Liver (tissue), 8 donors: ENCODE measurements at regions not wholly inside any gene's neighbourhood (a gene's known extent, or its start where the extent isn't known, plus 50 kb on each side); places are given as distances from the start of the nearest gene placed in this dataset.

Experiments used
- DNase-seq: peaks from one replicate; pipeline ENCODE4 v3.0.0-alpha.2; 2017; ENCODE audit warnings: low spot score
- H3K27ac ChIP-seq, 2 donors: one replicate each; pipeline ENCODE4 v1.7.0; 2013; ENCODE audit warnings: inconsistent platforms in 2 of 2, low read length in 2 of 2, control low read depth in 1 of 2, low read depth in 1 of 2, mild to moderate bottlenecking in 1 of 2
- H3K27me3 ChIP-seq, 4 donors: one replicate each; pipeline versions ENCODE4 v1.6.1 to v1.7.0; 2013; ENCODE audit warnings: low read length in 3 of 4, inconsistent platforms in 1 of 4, mild to moderate bottlenecking in 1 of 4, moderate library complexity in 1 of 4; ENCODE audit not compliant: control insufficient read depth in 4 of 4, insufficient read depth in 4 of 4
- H3K36me3 ChIP-seq, 4 donors: one replicate each; pipeline versions ENCODE4 v1.6.1 to v1.7.0; 2013; ENCODE audit warnings: low read length in 3 of 4, mild to moderate bottlenecking in 3 of 4, low read depth in 1 of 4, moderate library complexity in 1 of 4; ENCODE audit not compliant: control insufficient read depth in 4 of 4, insufficient read depth in 3 of 4
- H3K4me1 ChIP-seq, 4 donors: one replicate each; pipeline versions ENCODE4 v1.6.1 to v1.7.0; 2013; ENCODE audit warnings: low read length in 3 of 4, mild to moderate bottlenecking in 3 of 4, moderate library complexity in 1 of 4; ENCODE audit not compliant: control insufficient read depth in 4 of 4, insufficient read depth in 4 of 4
- H3K4me3 ChIP-seq, 3 donors: one replicate each; pipeline versions ENCODE4 v1.6.1 to v1.7.0; 2013; ENCODE audit warnings: low read length in 3 of 3, control low read depth in 1 of 3, low read depth in 1 of 3, mild to moderate bottlenecking in 1 of 3
- H3K9ac ChIP-seq, 2 donors: one replicate each; pipeline ENCODE4 v1.7.0; 2013; ENCODE audit warnings: low read length in 2 of 2, mild to moderate bottlenecking in 2 of 2, moderate library complexity in 2 of 2, control low read depth in 1 of 2, low read depth in 1 of 2
- H3K9me3 ChIP-seq, 4 donors: one replicate each; pipeline versions ENCODE4 v1.6.1 to v1.7.0; 2013; ENCODE audit warnings: low read length in 3 of 4; ENCODE audit not compliant: control insufficient read depth in 4 of 4
- ATF3 ChIP-seq: IDR thresholded peaks from 2 replicates; pipeline ENCODE4 v1.6.1; 2016; ENCODE audit warnings: antibody characterized with exemption
- CTCF ChIP-seq: fragments of 150-350 bp; IDR thresholded peaks from 2 replicates; pipeline ENCODE4 v1.5.1; 2017; ENCODE audit warnings: improper control_type of control experiment, low read depth, low read length; ENCODE audit not compliant: missing input control
- EGR1 ChIP-seq, 2 donors: IDR thresholded peaks; 2 replicates each; pipeline ENCODE4 v1.6.1; 2016 to 2018; ENCODE audit warnings: antibody characterized with exemption in 2 of 2, low read depth in 2 of 2
- FOXA1 ChIP-seq: IDR thresholded peaks from 2 replicates; pipeline ENCODE4 v1.6.1; 2016; ENCODE audit warnings: antibody characterized with exemption
- FOXA2 ChIP-seq: IDR thresholded peaks from 2 replicates; pipeline ENCODE4 v1.6.1; 2016; ENCODE audit warnings: antibody characterized with exemption
- GABPA ChIP-seq, 2 donors: IDR thresholded peaks in 1 of 2; conservative IDR thresholded peaks in 1 of 2; 2 replicates each; pipeline ENCODE4 v1.6.1; 2016; ENCODE audit warnings: antibody characterized with exemption in 2 of 2, mild to moderate bottlenecking in 1 of 2, moderate library complexity in 1 of 2
- HNF4A ChIP-seq, 2 donors: conservative IDR thresholded peaks; 2 replicates each; pipeline ENCODE4 v1.6.1; 2016; ENCODE audit warnings: antibody characterized with exemption in 2 of 2, mild to moderate bottlenecking in 2 of 2
- HNF4G ChIP-seq: IDR thresholded peaks from 2 replicates; pipeline ENCODE4 v1.6.1; 2016; ENCODE audit warnings: antibody characterized with exemption
- JUND ChIP-seq, 2 donors: IDR thresholded peaks; 2 replicates each; pipeline ENCODE4 v1.6.1; 2016; ENCODE audit warnings: antibody characterized with exemption in 2 of 2
- MAX ChIP-seq: IDR thresholded peaks from 2 replicates; pipeline ENCODE4 v1.6.1; 2016; ENCODE audit warnings: antibody characterized with exemption
- NR2F2 ChIP-seq: IDR thresholded peaks from 2 replicates; pipeline ENCODE4 v1.6.1; 2016; ENCODE audit warnings: antibody characterized with exemption
- RAD21 ChIP-seq, 2 donors: IDR thresholded peaks; 2 replicates each; pipeline ENCODE4 v1.6.1; 2016; ENCODE audit warnings: antibody characterized with exemption in 2 of 2, mild to moderate bottlenecking in 2 of 2
- REST ChIP-seq: IDR thresholded peaks from 2 replicates; pipeline ENCODE4 v1.6.1; 2016; ENCODE audit warnings: antibody characterized with exemption, mild to moderate bottlenecking
- RXRA ChIP-seq, 2 donors: IDR thresholded peaks; 2 replicates each; pipeline ENCODE4 v1.6.1; 2017 to 2018; ENCODE audit warnings: antibody characterized with exemption in 2 of 2, mild to moderate bottlenecking in 1 of 2
- SP1 ChIP-seq: IDR thresholded peaks from 2 replicates; pipeline ENCODE4 v1.6.1; 2018; ENCODE audit warnings: antibody characterized with exemption, mild to moderate bottlenecking
- TAF1 ChIP-seq: conservative IDR thresholded peaks from 2 replicates; pipeline ENCODE4 v1.6.1; 2016; ENCODE audit warnings: antibody characterized with exemption, mild to moderate bottlenecking
- YY1 ChIP-seq: IDR thresholded peaks from 2 replicates; pipeline ENCODE4 v1.6.1; 2016; ENCODE audit warnings: antibody characterized with exemption, mild to moderate bottlenecking
- ZBTB33 ChIP-seq: IDR thresholded peaks from 2 replicates; pipeline ENCODE4 v1.6.1; 2016; ENCODE audit warnings: antibody characterized with exemption
- WGBS: extraction: QIAGEN DNeasy Blood & Tissue Kit; methylation state at CpG from one replicate; pipeline ENCODE4 v1.1.7; 2013; 5-methylcytosine and 5-hydroxymethylcytosine counted together
- donor health status: healthy.
- donor health status: healthy.
- donor health status: healthy.
- donor health status: healthy.
- donor health status: healthy.

- TF ChIP-seq RAD21 (IDR thresholded peaks at IDR 0.05) (no peak), FOXA2 (no peak), EGR1 (IDR thresholded peaks at IDR 0.05; ENCODE audit: low read depth in 2 of 2) (no peak), RXRA (IDR thresholded peaks at IDR 0.05) (no peak), TAF1 (no peak), ZBTB33 (no peak), YY1 (no peak), MAX (no peak), SP1 (no peak), ATF3 (no peak), CTCF (no peak), HNF4G (no peak), HNF4A (conservative IDR thresholded peaks at IDR 0.05) (no peak), NR2F2 (no peak), REST (no peak), GABPA (IDR thresholded peaks at IDR 0.05 in 1 of 2, conservative IDR thresholded peaks at IDR 0.05 in 1 of 2) (no peak), JUND (IDR thresholded peaks at IDR 0.05) (no peak), FOXA1 (no peak)
- Histone ChIP-seq H3K4me1 (no peaks in the 10 kb centered on the region), H3K27ac (no peak overlapping the region), H3K36me3 (no peaks in the 10 kb centered on the region), H3K9ac (no peak overlapping the region), H3K27me3 (no peaks in the 10 kb centered on the region), H3K9me3 (no peaks in the 10 kb centered on the region), H3K4me3 (no peak overlapping the region)
- DNase-seq, result no peak
- 77% methylated on average over 4 of the region's 4 CpGs for WGBS
These were observed 453.8 kb downstream of the DOK5 start for GRCh38 chr20:54929191-54929590.

GRCh38 chr20:54928564-54928963 lies 453.2 kb downstream of the DOK5 start:
- no peak overlapping the region for H3K9ac ChIP-seq
- no peaks in the 10 kb centered on the region for H3K36me3 ChIP-seq
- H3K4me3 ChIP-seq, result no peak overlapping the region
- DNase-seq, result no peak
- no peak overlapping the region for H3K27ac ChIP-seq
- H3K4me1 ChIP-seq, result no peaks in the 10 kb centered on the region
- H3K9me3 ChIP-seq, result no peaks in the 10 kb centered on the region
- 58% methylated on average over 1 of the region's 1 CpG for WGBS
- peaks cover 0 to 2% (median 0%) of the 10 kb centered on the region in 4 donors for H3K27me3 ChIP-seq
- TF ChIP-seq NR2F2 (no peak), YY1 (no peak), MAX (no peak), SP1 (no peak), HNF4G (no peak), ZBTB33 (no peak), RAD21 (IDR thresholded peaks at IDR 0.05) (no peak), JUND (IDR thresholded peaks at IDR 0.05) (no peak), EGR1 (IDR thresholded peaks at IDR 0.05; ENCODE audit: low read depth in 2 of 2) (no peak), HNF4A (conservative IDR thresholded peaks at IDR 0.05) (no peak), RXRA (IDR thresholded peaks at IDR 0.05) (no peak), ATF3 (no peak), FOXA2 (no peak), FOXA1 (no peak), CTCF (no peak), GABPA (IDR thresholded peaks at IDR 0.05 in 1 of 2, conservative IDR thresholded peaks at IDR 0.05 in 1 of 2) (no peak), TAF1 (no peak)
